Epithelial cell of proximal tubule (primary cell): ENCODE measurements at regions not wholly inside any gene's neighbourhood (a gene's known extent, or its start where the extent isn't known, plus 50 kb on each side); places are given as distances from the start of the nearest gene placed in this dataset.

Experiments used
- DNase-seq: peaks from one replicate; pipeline ENCODE4 v3.0.0-alpha.2; 2011; ENCODE audit warnings: low read depth
- H3K4me3 ChIP-seq: 2 replicates; pipeline ENCODE4 v1.5.1; 2011; ENCODE audit warnings: low read depth, mild to moderate bottlenecking, low read length
- TF ChIP-seq, protein P1 (sequence below): conservative IDR thresholded peaks from 2 replicates; pipeline ENCODE4 v1.5.1; 2012; ENCODE audit warnings: low read depth, mild to moderate bottlenecking, low read length

DNA sequence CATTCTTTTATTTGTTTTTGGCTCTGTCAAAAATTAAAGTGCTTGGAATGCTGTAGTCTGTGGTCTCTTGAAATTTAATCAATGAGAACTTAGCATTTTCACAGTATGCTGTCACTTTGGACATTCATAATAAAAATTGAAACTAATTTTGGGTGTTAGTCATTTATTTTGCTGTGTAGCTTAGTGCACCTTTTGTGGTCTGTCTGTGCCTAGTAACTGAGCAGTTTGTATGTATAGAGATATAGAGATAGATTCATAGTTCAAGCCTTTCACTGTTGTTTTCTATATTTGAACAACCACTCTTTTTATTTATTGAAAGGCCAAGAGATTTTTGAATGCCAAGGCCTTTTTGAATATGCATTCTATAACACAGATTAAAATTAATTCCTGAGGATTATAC is 86.4 kb upstream of the TIAM2 start:
- DNase-seq, result no peak
- H3K4me3 ChIP-seq, result no peak overlapping the region
- TF ChIP-seq, protein P1, sequence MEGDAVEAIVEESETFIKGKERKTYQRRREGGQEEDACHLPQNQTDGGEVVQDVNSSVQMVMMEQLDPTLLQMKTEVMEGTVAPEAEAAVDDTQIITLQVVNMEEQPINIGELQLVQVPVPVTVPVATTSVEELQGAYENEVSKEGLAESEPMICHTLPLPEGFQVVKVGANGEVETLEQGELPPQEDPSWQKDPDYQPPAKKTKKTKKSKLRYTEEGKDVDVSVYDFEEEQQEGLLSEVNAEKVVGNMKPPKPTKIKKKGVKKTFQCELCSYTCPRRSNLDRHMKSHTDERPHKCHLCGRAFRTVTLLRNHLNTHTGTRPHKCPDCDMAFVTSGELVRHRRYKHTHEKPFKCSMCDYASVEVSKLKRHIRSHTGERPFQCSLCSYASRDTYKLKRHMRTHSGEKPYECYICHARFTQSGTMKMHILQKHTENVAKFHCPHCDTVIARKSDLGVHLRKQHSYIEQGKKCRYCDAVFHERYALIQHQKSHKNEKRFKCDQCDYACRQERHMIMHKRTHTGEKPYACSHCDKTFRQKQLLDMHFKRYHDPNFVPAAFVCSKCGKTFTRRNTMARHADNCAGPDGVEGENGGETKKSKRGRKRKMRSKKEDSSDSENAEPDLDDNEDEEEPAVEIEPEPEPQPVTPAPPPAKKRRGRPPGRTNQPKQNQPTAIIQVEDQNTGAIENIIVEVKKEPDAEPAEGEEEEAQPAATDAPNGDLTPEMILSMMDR, result no peak

DNA sequence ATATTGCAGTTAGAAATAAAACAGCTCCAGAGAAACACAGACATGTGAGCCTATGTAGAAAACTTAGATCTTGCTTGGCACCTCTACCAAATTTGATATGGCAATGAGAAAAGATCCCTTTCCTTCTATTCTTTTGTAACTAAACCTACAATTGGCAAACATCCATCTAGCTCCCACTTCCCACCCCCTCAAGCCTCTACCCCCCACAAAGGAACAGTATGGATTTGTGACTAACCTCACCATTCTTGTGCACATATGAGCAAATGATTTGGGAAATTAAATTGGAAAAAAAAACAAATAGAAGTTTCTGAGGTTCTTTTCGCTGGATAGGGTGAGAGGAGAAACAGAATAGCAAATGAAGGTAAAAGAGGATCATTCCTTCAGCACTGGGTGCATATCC is 85.8 kb upstream of the TIAM2 start:
- no peak for DNase-seq
- TF ChIP-seq, protein P1, result no peak
- H3K4me3 ChIP-seq, result no peak overlapping the region

DNA sequence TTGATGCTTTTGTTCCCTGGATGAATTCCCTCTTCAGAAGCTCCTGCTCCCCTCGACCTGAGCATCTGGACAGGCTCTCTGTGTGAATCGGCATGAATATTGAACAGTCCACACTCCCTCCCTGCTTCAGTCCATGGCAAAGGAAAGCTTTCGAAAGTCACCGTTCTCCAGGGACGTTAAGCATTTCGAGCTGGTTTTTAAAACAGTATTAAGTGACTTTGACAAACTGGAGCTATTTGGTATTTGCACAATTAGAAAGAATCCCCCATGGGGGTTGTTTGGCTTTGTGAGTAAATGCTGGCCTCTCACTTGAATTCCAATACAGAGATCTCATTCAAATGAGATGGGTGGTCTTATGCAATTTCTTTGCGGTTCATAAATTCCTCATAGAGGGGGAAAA is 85.3 kb upstream of the TIAM2 start:
- no peak for DNase-seq
- H3K4me3 ChIP-seq, result no peak overlapping the region
- TF ChIP-seq, protein P1, result no peak

DNA sequence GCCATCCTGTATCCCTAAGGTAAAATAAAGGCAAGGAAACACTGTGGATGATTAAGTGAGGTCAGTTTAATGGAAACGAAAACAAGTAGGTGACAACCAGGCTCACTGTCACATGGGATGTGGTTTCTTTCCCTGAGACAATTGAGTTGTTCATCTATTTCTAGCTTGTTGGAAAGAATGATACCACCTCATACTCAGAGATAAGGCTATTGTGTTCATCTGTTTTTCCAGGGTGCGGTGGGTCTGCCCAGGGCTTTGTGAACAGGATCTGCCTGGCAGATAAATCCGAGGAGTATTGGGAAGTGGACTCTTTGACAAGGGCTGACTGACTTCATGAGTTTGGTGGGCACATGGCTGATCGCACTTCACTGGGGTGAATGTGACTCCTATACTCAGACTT is 80.8 kb upstream of the TIAM2 start:
- DNase-seq, result no peak
- no peak overlapping the region for H3K4me3 ChIP-seq
- TF ChIP-seq, protein P1, result no peak

DNA sequence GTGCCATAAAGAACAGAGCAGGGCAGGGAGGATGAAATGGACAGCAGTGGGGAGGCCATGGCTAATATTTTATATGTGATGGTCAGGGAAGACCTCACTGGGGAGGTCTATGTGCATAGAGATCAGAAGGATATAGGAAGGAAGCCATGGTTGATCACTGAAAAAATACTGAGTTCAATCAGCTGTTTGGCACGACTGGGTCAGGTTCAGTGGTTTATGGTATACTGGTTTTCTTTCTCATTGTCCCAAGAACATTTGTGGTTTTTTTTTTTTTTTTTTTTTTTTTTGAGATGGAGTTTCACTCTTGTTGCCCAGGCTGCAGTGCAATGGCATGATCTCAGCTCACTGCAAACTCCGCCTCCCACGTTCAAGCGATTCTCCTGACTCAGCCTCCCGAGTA is 78.3 kb upstream of the TIAM2 start:
- TF ChIP-seq, protein P1, result no peak
- no peak overlapping the region for H3K4me3 ChIP-seq
- DNase-seq, result no peak

DNA sequence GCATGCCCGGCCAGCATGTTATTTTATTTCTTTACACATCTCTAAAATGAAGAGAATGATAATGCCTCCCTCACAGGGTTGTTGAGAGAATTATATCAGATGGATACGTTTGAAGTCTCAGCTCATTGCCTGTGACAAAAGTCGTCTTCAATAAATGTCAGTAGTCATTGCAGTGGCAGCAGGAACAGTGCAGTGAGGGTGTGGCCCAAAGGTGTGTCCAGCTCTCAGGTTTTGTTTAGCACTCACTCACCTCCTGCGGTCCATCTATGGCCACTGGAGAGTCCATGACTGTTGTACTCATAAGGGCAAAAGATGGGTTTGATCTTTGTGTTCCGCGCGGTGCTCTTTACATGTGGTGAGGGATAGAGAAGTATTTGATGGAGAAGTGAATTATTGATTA is 77.2 kb upstream of the TIAM2 start:
- no peak for DNase-seq

DNA sequence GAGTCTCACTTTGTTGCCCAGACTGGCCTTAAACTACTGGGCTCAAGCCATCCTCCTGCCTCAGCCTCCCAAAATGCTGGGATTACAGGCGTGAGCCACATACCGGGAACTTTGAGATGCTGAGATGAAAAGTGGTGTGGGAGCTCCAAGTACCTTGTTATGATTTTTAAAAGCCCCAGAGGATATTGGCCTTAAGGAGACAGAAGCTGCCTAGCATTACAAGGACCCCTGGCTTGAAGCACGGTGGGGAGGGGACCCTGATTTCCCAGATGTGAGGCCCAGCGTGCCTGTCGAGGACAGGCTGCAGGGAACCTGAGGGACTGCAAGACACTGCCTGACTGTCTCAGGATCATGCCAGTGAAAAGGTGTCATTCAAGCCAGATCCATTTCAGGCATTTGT is 75.3 kb upstream of the TIAM2 start:
- TF ChIP-seq, protein P1, result no peak
- H3K4me3 ChIP-seq, result no peak overlapping the region
- DNase-seq, result no peak

More for the DNA sequence above, 77.2 kb upstream of the TIAM2 start:
- TF ChIP-seq, protein P1, result no peak
- H3K4me3 ChIP-seq, result no peak overlapping the region
